GM23248 (cell line): ENCODE measurements at regions not wholly inside any gene's neighbourhood (a gene's known extent, or its start where the extent isn't known, plus 50 kb on each side); places are given as distances from the start of the nearest gene placed in this dataset.

ENCODE experiments used
- DNase-seq: peaks from one replicate; pipeline ENCODE4 v3.0.0-alpha.2; 2015
- H2AFZ ChIP-seq: fragments of 200-600 bp; sonication (generic); 2 replicates; pipeline ENCODE4 v1.6.1; 2016; ENCODE audit warnings: antibody characterized with exemption
- H3F3A ChIP-seq: fragments of 200-600 bp; sonication (generic); 2 replicates; pipeline ENCODE4 v1.6.1; 2016; ENCODE audit warnings: mild to moderate bottlenecking, antibody characterized with exemption, mixed run types; ENCODE audit not compliant: insufficient read depth
- H3K27ac ChIP-seq: fragments of 200-600 bp; sonication (generic); 2 replicates; pipeline ENCODE4 v1.5.1; 2016; ENCODE audit warnings: mild to moderate bottlenecking
- H3K27me3 ChIP-seq: fragments of 200-600 bp; sonication (generic); replicated peaks from 2 replicates; pipeline ENCODE4 v1.6.1; 2016; ENCODE audit warnings: mild to moderate bottlenecking; ENCODE audit not compliant: insufficient read depth
- H3K36me3 ChIP-seq: fragments of 200-600 bp; sonication (generic); 2 replicates; pipeline ENCODE4 v1.6.1; 2016; ENCODE audit warnings: low read depth, mild to moderate bottlenecking
- H3K4me1 ChIP-seq: fragments of 200-600 bp; sonication (generic); 2 replicates; pipeline ENCODE4 v1.6.1; 2016; ENCODE audit warnings: mild to moderate bottlenecking; ENCODE audit not compliant: insufficient read depth
- H3K4me2 ChIP-seq: fragments of 200-600 bp; sonication (generic); one replicate; pipeline ENCODE4 v1.6.1; 2016; ENCODE audit warnings: mild to moderate bottlenecking; ENCODE audit not compliant: unreplicated experiment
- H3K4me3 ChIP-seq: fragments of 200-600 bp; sonication (generic); 2 replicates; pipeline ENCODE4 v1.5.1; 2016; ENCODE audit warnings: mild to moderate bottlenecking
- H3K79me2 ChIP-seq: fragments of 200-600 bp; sonication (generic); 2 replicates; pipeline ENCODE4 v1.6.1; 2016; ENCODE audit warnings: mild to moderate bottlenecking; ENCODE audit not compliant: insufficient read depth
- H3K9ac ChIP-seq: fragments of 200-600 bp; sonication (generic); 2 replicates; pipeline ENCODE4 v1.6.1; 2016; ENCODE audit warnings: mild to moderate bottlenecking
- H3K9me2 ChIP-seq: fragments of 200-600 bp; sonication (generic); 2 replicates; pipeline ENCODE4 v1.6.1; 2016; ENCODE audit warnings: mixed run types, mild to moderate bottlenecking, moderate library complexity; ENCODE audit not compliant: insufficient read depth
- H3K9me3 ChIP-seq: fragments of 200-600 bp; sonication (generic); one replicate; pipeline ENCODE4 v1.6.1; 2017; ENCODE audit warnings: low read depth
- H4K20me1 ChIP-seq: fragments of 200-600 bp; sonication (generic); 2 replicates; pipeline ENCODE4 v1.6.0; 2016; ENCODE audit not compliant: insufficient read depth
- EZH2 ChIP-seq: fragments of 200-600 bp; sonication (generic); IDR thresholded peaks from 2 replicates; pipeline ENCODE4 v1.6.1; 2018; ENCODE audit warnings: antibody characterized with exemption, mild to moderate bottlenecking; ENCODE audit not compliant: insufficient read depth, poor library complexity, severe bottlenecking
- EZH2phosphoT487 ChIP-seq: fragments of 200-600 bp; sonication (generic); IDR thresholded peaks from 2 replicates; pipeline ENCODE4 v1.6.1; 2018; ENCODE audit warnings: antibody characterized with exemption, moderate library complexity, mild to moderate bottlenecking, low read depth; ENCODE audit not compliant: insufficient read depth
- whole genome bisulfite sequencing, 2 experiments: methylation state at CpG; one replicate each; pipeline ENCODE4 v1.1.6; 2015 to 2017; ENCODE audit warnings: low lambda C conversion rate in 2 of 2, low coverage in 1 of 2; ENCODE audit errors: missing lambda C conversion rate in 2 of 2; 5-methylcytosine and 5-hydroxymethylcytosine counted together
- in situ Hi-C: fragments of 300-500 bp; cut with MboI; formaldehyde crosslinking; loops from 2 replicates; pipeline ENCODE4 v1.15.0; 2020

GRCh38 chr3:27848826-27849225 is 126.7 kb upstream of the EOMES start:
- in situ Hi-C loops, result no loop called here
- 8 to 30% methylated on average over 1 of the region's 1 CpG for WGBS, 2 experiments

GRCh38 chr3:27859821-27860220 is 137.7 kb upstream of the EOMES start:
- Histone ChIP-seq H3K9me3 (no peaks in the 10 kb centered on the region), H2AFZ (no peak overlapping the region), H3F3A (no peaks in the 10 kb centered on the region), H3K9me2 (no peaks in the 10 kb centered on the region), H3K4me1 (no peaks in the 10 kb centered on the region), H3K36me3 (no peaks in the 10 kb centered on the region), H3K27me3 (no peaks in the 10 kb centered on the region), H3K4me2 (no peak overlapping the region), H3K9ac (no peak overlapping the region), H3K4me3 (no peak overlapping the region), H4K20me1 (no peaks in the 10 kb centered on the region), H3K27ac (no peak overlapping the region), H3K79me2 (no peaks in the 10 kb centered on the region)
- TF ChIP-seq EZH2 (no peak), EZH2phosphoT487 (no peak)
- DNase-seq, result no peak
- in situ Hi-C loops, result no loop called here
- WGBS, 2 experiments, result 30 to 54% methylated on average over 1 of the region's 1 CpG

More at GRCh38 chr3:27848826-27849225, 126.7 kb upstream of the EOMES start:
- no peaks in the 10 kb centered on the region for H3K79me2 ChIP-seq
- H3K9me2 ChIP-seq, result no peaks in the 10 kb centered on the region
- H4K20me1 ChIP-seq, result no peaks in the 10 kb centered on the region
- H3K9ac ChIP-seq, result no peak overlapping the region
- no peaks in the 10 kb centered on the region for H3F3A ChIP-seq
- no peak for TF ChIP-seq EZH2
- no peak for TF ChIP-seq EZH2phosphoT487
- H3K4me1 ChIP-seq, result no peaks in the 10 kb centered on the region
- DNase-seq, result no peak
- no peak overlapping the region for H3K4me3 ChIP-seq
- no peak overlapping the region for H3K4me2 ChIP-seq
- H3K9me3 ChIP-seq, result no peaks in the 10 kb centered on the region
- no peak overlapping the region for H3K27ac ChIP-seq
- H3K36me3 ChIP-seq, result no peaks in the 10 kb centered on the region
- H3K27me3 ChIP-seq, result 0 out of 2 replicates have a peak, but pooled peaks cover 6% of the 10 kb centered on the region
- H2AFZ ChIP-seq, result no peak overlapping the region

- no peaks in the 10 kb centered on the region for H3K36me3 ChIP-seq
- no peaks in the 10 kb centered on the region for H3F3A ChIP-seq
- H3K27ac ChIP-seq, result no peak overlapping the region
- no peak for DNase-seq
- in situ Hi-C loops, result no loop called here
- no peak overlapping the region for H3K4me2 ChIP-seq
- no peaks in the 10 kb centered on the region for H3K79me2 ChIP-seq
- no peaks in the 10 kb centered on the region for H3K4me1 ChIP-seq
- H4K20me1 ChIP-seq, result no peaks in the 10 kb centered on the region
- H3K9me2 ChIP-seq, result no peaks in the 10 kb centered on the region
- no peak overlapping the region for H3K9ac ChIP-seq
- TF ChIP-seq EZH2 (no peak), EZH2phosphoT487 (no peak)
- 33 to 39% methylated on average over 6 of the region's 6 CpGs for WGBS, 2 experiments
- H3K9me3 ChIP-seq, result no peaks in the 10 kb centered on the region
- H3K27me3 ChIP-seq, result no peaks in the 10 kb centered on the region
- H3K4me3 ChIP-seq, result no peak overlapping the region
- H2AFZ ChIP-seq, result no peak overlapping the region
Measured at GRCh38 chr3:27861046-27862036, 139.2 kb upstream of the EOMES start.

- Histone ChIP-seq H4K20me1 (no peaks in the 10 kb centered on the region), H3K4me3 (no peak overlapping the region), H3K79me2 (no peaks in the 10 kb centered on the region), H3K9me3 (no peaks in the 10 kb centered on the region), H3K36me3 (no peaks in the 10 kb centered on the region), H3K9me2 (no peaks in the 10 kb centered on the region), H3K4me1 (no peaks in the 10 kb centered on the region), H3K9ac (no peak overlapping the region), H3K27me3 (no peaks in the 10 kb centered on the region), H3K27ac (no peak overlapping the region), H3F3A (no peaks in the 10 kb centered on the region), H2AFZ (no peak overlapping the region), H3K4me2 (no peak overlapping the region)
- in situ Hi-C loops, result no loop called here
- DNase-seq, result no peak
- TF ChIP-seq EZH2, result no peak
- TF ChIP-seq EZH2phosphoT487, result no peak
Measured at GRCh38 chr3:27865731-27866130, 143.6 kb upstream of the EOMES start.
